Hematopoietic multipotent progenitor cell (in vitro differentiated cells): ENCODE measurements at regions not wholly inside any gene's neighbourhood (a gene's known extent, or its start where the extent isn't known, plus 50 kb on each side); places are given as distances from the start of the nearest gene placed in this dataset.

ENCODE experiments used
- DNase-seq, 3 donors: peaks; one replicate each; pipeline ENCODE4 v3.0.0-alpha.2; 2011 to 2015; ENCODE audit warnings: low read depth in 2 of 3, low spot score in 2 of 3

DNA sequence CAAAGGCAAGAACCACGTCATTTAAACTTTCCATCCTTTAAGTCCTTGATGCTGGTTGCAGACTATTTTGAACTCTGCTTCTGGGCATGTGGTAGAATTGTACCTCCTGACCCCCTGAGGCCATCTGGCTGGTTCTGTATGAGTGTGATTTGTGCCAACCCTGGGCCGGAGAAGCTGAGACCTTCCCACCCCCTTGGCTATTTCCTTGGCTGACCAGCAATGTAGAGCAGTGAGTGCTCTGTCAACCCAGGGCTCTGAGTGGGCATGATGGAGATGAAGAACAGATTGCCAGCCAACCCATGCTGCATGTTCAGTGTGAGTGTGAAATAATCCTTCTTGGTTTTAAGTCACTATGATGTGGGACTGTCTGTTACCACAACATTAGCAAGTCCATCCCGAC lies 82.1 kb upstream of the RASGRP1 start:
- DNase-seq = no peak

DNA sequence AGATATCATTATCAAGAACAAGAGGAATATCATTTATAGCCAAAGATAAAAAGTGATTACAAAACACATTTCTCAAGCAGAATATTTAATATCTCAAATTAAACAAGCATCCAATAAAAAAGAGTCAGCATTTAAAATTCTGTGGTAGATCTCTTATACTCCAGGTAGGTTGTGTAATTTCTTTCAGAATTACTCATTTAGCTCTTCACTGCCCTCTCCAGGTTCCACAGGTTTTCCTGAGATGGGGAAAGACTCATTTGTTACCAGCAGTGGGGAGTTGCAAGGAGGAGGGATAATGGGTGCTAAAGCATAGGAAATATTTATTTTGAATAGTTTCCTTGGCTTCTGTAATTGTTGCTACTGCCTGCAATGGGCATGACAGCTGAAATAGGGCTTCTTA lies 83.1 kb upstream of the RASGRP1 start:
- peak in 1 of 3 donors; percentile 28 for DNase-seq

DNA sequence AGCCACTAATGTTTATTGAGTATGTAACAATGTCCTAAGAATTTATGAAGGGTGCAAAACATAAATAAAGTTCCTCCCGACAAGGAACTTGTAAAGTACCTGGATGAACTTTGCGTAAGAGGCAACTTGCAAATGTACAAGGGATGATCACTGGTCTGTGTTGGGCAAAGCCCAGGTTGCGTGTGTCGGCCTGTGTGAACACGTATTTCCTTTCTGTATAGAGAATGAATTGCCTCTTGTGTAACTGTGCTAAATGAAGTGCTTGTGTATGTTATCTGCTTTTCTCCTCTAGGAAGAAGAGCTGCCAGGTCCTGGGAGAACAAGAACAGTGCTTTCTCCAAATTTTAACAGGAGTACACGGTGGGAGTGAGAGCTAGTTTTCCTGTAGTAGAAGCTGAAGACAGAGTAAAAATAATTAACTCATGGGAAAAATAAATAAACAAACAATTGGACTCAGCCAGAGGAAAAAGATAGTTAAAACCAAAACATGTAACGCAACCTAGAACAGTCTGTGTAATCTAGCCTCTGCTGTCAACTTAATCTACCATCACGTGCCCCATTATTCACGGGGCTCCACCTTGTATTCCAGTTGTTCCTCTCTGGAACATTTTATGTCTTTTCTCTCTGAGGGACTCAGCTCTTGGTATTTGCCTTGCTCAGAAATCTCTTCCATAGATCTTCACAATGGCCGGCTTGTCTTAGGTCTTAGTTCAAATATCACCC lies 83.7 kb upstream of the RASGRP1 start:
- no peak for DNase-seq

DNA sequence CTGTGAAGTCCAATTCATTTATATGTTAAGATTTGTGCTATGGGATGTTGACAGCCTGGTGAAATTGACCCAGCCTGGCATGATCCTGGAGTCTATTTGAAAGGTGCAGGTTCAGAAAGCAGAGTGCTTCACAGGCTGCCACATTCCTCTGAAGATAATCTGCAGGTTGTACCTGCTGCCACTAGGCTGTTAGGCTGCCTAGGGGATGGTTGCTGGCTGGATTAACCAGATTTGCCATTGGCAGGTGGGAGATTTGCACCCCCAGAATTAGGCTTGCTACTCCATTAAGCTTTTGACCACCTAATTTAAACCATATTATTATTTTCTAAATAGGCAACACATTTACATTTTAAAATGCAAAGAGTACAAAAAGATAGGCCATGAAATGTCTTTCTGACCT lies 85.8 kb upstream of the RASGRP1 start:
- DNase-seq = no peak

DNA sequence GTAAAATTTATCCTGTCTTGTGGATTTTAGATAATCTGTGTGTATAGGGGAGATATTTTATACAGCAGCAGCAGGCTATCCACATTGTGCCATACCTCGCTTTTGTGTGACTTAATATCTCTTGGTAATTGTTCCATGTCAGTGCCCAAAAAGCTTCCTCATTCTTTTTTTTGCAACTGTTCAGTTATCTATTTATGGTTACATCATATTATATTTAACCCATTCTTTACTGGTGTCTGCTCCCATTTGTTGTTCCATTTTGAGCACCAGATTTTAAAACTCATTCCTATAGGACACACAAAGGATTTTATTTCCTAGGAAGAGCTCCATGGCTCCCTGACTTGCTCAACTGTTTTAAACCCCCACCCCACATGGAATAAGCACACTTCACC lies 86.3 kb upstream of the RASGRP1 start:
- DNase-seq = no peak

DNA sequence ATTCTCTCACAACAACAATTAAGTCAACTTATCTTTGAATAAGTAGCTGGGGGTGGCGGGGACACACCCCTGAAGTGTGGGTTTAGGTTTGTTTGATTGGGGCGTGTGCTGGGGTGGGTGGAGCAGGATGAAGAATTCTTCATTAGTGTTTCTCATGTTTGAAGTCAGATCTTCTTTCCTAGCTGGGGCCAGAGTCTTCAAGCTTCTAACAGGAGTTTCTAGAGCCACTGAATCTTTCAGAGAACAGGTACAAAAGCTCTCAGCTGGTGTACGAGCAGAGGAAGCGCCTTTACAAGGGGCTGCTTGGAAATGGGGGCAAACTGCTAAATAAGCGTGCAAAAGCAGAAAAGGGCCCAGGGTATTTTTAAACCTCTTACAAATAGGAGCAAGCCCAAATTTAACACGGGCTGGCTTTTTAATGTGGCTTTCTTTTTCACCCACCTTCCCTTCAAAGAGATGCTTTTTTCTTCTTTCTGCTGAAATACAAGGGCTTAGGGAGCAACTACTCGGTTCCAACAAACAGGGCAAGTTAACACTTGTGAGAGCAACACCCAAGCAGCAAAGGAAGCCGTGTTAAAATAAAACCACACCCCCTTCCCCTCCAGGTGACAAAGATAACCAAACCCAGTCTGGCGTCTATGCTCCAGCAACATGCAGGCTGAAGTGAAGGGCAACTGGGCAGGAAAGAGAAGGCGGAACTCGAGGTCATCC lies 86.9 kb upstream of the RASGRP1 start:
- peak in 1 of 3 donors; percentile 50 for DNase-seq

DNA sequence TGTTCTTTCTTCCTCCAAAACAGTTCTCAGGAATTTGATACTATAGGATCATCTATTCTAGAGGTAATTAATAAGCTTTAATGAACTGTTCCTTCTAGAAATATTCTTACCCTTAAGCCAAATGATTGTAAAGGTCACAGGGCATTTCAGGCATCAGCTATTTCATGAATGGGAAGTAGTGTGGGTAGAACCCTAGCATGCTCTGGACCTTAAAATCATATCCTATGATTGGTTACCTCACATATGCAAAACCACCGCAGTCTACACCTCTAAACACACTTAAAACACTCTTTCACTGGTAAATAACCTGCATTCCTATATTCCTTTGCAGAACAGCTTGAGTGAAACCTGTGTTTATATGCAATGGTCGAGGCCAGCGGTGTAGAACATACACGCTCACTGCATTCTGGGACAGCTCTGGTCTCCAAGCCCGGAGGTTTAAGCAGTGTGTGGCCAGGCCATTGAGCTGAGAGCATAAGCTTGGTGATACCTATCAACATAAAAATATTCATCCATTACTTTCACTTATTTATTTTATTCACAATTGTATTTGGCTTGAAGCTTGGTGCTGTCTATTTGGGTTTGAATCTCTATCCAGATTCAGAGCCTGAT lies 87.7 kb upstream of the RASGRP1 start:
- DNase-seq = no peak

DNA sequence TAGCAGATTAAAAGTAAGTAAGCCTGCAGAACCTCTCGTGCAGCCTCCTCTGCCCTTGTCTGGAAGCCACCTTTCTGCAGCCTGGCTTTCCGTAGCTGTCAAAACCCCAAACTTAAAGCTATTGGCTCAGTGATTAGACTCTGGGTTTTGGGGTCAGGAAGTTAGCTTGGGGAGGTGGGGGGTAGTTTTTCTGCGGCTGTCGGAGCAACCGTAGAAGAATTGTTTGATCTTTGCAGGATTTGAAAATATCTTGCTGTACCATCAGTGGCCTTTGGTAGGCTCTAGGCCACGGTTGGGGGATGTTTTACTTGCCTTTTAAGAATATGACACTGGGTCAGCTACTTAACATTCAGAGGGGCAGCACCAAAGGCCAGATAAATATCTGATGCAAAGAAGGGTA lies 88.4 kb upstream of the RASGRP1 start:
- peak in 2 of 3 donors; percentile 55 to 76 for DNase-seq

DNA sequence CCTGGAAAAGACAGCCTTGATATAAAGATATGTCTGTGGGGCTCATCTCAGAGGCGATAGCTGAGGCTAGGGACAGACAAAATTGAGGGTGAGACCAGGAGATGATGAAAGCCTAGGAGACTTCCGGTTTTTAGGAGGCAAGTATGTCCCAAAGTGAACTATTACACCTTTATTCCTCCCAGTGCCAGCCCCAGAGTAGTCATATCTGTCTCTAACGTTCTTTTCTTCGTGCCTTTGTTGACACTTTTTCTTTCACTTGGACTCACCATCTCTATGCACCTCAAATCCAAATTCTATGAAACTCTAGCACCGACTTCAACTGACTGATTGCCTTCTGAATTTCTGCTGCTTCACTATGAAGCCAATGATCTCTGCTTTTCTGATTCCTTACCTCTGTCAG lies 93.8 kb upstream of the RASGRP1 start:
- DNase-seq = no peak

DNA sequence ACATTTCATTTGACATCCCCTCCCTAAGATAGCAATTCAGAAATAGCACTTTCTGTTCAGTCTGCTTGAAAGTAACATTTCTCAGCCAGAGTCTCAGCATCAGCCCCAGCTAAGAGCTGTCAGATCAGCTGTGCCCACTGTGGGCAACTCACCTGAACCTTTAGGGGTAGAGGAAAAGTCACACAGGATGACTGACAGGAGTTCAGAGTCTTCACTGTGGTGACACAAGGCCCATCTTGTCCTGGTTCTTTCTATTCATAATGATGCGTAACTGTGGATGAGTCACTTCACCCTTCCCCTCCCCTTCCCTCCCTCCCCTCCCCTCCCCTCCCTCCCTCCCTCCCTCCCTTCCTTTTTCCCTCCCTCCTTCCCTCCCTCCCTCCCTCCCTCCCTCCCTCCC lies 96.1 kb upstream of the RASGRP1 start:
- DNase-seq = no peak

DNA sequence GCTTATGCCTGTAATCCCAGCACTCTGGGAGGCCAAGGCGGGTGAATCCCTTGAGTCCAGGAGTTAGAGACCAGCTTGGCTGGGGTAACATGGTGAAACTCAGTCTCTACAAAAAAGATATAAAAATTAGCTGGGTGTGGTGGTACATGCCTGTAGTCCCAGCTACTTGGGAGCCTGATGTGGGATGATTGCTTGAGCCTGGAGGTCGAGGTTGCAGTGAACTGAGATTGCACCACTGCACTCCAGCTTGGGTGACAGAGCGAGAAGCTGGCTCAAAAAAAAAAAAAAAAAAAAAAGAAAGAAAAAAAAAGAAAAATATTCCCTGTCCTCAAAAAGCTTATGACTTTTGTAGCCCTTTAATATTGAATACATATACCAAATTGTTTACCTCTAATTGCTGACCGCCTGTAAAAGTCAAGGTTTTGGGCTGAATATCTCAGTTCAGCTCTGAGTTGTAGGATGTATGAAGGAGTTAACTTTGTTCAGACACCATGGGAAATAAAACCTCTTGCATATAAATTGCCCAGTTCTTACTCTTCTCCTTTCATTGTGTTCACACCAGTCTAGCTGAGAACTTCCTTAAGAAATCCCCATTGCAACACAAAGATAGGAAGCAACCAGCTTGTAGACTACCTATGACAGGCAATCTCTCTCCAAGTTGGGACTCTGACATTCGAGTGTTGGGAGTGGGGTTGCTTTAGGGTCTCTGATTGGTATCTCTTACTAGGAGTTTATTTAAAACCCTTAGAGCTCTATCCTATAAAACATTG lies 97.6 kb upstream of the RASGRP1 start:
- DNase-seq = no peak

DNA sequence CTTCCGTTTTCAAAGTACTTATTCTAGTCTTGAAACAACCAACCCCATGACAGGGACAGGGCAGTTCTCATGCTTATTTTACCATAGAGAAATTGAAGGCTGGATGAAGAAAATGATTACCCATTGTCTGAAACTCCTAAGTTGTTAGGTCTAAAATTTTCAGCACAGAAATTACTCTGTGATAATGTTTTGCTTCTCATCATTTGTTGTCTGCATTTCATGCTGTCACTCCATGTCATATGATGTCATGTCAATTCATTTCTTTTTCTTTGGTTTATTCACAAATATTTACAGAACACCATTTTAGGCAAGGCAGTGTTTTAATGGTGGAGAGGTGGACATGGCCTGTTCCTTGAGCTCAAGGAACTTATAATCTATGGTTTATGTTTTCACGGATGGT lies 98.2 kb upstream of the RASGRP1 start:
- no peak for DNase-seq

DNA sequence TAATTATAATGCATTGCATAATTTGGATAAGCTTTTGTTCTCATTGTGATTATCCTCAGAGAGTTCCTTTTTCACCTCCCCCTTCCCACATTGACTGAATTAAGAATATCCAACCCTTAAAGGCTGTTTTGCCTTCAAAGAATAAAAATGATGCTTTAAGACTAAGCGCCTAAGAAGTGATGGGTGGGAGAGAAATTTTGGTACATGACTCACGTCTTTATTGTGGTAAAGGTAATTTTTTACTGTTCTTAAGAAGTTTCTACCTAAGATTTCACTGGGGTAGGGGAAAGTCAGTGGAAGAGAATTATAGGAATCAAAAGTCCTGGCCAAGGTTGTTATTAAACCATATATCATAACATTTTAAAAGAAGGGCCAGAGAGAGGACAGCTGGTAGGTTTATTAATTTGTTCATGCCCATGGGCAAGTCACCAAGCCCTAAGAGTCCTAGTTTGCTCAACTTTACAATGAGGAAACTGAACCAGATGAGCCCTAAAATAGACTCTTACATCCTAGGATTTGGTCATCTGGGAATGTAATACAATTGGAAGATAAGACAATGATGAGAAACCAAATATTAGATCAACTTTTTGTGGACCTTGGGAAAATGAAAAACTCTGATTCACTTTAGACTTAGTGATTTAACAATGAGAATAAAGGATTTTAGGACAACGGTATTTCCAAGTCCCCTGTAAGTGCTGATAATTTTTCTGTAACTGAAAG lies 101.1 kb upstream of the RASGRP1 start:
- DNase-seq = no peak

DNA sequence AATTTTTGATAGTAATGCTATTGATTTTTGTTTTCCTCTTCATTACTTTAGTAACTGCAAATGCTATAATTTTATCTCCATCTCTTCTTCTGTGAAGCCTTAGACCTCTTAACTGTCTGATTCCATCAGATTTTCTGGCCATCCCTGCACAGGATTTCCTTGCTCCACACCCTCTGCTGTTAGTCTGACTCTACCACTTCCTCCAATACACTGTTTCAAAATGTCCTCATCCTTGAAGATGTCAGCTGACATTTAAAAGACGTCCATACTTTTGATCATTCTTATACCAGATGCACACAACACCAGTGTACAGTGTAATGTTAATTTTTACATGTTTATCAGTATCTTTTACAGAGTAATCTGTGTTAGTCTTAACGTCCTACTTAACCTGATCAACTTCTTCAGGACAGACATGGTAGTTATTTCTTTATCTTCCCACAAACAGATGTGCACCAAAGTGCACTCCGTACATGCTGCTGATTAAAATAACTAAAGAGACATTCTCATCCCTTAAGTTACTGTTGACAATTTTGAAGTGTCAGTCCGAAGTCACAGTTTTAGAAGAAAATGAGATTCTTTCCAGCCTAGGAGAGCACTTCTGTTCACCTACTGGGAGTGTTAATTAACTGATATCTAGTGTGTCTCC lies 102.4 kb upstream of the RASGRP1 start:
- no peak for DNase-seq

DNA sequence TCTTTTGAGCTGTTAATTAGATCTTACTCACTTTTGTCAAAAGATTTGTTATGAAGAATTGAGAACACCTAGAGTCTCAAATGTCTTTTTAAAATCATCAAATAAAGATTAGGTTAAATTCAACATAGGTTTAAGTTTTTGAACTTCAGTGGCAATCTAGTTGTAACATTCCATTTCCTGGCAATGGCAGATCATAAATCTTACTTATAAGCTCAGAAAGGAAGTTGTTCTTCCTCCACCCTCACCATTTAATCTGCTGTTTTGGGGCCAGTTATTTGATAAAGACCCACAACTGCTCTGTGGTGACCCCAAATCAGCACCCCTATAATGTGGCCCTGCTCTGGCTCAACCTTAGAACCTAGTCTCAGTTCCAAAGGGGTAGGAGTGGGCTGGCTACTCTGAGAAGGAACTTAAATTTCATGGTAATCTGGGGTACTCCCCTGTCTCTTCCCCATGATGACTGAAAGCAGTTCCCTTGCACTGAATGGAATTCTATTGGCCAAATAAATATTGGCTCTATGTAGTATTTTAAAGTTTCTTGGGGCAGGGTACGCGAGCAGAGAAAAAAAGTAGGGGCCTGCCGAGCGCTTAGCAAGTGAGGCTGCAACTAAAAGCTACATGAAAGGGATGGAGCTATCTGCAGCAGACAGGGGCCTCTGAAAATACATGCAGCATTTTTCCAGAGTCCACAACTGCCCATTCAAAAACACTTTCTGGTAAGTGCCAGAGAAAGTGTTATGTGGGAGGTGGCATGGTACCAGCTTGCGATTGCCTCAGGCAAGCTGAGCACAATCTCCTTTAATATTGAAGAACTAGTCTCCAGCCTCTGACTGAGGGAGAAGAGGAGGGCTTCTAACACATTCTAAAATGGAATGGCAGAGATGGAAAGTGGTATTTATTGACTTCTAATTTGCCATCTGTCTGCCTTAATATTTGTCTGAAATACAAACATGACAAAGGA lies 103.6 kb upstream of the RASGRP1 start:
- DNase-seq = peak in 1 of 3 donors; percentile 66

DNA sequence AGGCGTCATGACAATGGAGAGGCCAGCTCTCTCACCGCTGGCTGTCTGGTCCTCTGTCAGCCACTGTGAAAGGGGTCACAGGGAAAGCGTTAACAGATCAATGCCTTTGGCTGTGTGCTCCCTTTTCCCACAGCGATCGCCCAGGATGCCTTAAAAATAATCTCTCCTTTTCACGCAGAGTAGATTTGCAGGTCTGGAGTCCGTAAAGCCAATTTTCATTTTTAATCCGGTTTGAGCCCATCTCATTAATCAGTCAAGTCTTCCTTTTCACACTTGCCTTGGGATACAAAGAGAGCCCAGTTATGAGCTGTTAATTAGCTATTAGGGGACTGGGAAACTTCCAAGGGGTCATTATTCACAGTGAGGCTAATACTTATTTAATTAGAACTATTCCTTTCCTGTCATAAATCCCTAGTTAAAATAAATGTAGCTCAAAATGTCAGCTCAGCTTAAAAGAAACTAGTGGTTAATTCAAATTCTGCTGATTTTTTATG lies 104.3 kb upstream of the RASGRP1 start:
- no peak for DNase-seq

DNA sequence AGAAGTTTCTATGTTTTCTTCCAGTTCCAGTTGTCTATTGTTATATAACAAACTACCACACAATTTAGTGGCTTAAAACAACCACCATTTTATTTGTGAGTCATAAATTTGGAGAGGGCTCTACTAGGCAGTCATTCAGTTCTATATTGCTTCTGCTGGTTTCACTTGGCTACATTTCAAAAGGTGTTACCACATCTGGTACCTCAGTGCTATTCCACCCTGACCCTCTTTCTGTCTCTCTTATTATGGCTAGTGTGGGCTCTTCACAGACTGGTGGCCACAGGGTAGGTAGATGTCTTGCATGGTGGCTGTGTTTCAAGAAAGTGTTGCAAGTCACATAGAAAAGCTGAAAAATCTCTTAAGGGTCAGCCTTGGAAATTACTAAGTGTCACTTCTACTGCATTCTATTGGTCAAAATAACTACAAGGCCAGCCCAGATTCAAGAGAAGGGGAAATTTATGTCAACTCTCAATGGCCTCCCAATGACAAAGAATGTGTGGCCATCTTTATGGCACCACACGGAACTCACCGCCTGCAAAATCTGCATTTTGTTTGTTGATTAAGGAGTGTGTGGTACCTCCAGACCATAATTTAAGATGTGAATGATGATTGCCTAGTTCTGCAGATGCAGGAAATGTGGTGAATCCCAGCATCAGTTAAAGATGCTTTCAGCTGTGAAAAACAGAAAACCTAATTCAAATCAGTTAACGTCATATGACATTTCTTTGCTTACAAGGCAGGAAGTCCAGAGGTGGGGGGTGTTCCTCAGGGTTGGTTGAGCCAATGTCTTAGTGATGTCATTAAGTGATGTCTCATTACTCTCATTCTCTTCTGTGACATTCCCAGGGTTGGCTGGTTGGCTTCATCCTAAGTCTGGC lies 105.8 kb upstream of the RASGRP1 start:
- peak in 2 of 3 donors; percentile 47 to 57 for DNase-seq

DNA sequence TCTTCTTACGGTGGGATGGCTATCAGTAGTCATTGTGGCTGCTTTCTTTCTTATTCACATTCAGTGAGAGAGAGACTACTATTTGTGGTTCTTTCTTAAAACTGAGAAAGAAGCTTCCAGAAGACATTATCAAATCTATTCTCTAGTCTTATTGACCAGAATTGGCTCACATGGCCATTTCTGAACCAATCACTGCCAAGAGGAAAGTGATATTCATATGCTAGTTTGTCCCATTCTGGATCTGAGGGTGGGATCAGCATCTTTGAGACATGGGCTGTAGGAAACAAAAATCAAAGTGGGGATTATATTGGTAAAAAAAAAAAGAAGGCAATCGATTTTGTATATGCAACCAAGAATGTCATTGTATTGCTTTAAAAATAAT lies 106.4 kb upstream of the RASGRP1 start:
- DNase-seq = no peak
